ENCODE measurements at regions not wholly inside any gene's neighbourhood (a gene's known extent, or its start where the extent isn't known, plus 50 kb on each side); places are given as distances from the start of the nearest gene placed in this dataset.

GRCh38 chrX:7709845-7710244, 133.1 kb upstream of the VCX start:
- H3K9me3 Mint-ChIP-seq = 0 out of 5 replicates have a peak, but pooled peaks cover 0 to 2% of the 10 kb centered on the region in 2 experiments
- peaks cover 6% of the 10 kb centered on the region; the same call in 1 of the 2 replicates for H3K4me1 ChIP-seq (ENCODE audit: insufficient read depth, low read length)
- H3K36me3 Mint-ChIP-seq (ENCODE audit: insufficient read depth in 1 of 3, low read depth in 3 of 3) = no peaks in the 10 kb centered on the region
- H3K9ac ChIP-seq (ENCODE audit: extremely low read depth, insufficient read length, low read length) = no peak overlapping the region
- H3K23me2 ChIP-seq (ENCODE audit: insufficient read length, low read depth, low read length, poor library complexity, severe bottlenecking) = no peaks in the 10 kb centered on the region
- no peak overlapping the region for H3K56ac ChIP-seq (ENCODE audit: insufficient read length, low read depth, low read length)
- no peak overlapping the region for H2BK5ac ChIP-seq (ENCODE audit: insufficient read length, low read length)
- WGBS (ENCODE audit: extremely low coverage, insufficient read length, low lambda C conversion rate) = no CpG with 5 or more reads among the region's 4 CpGs
- H4K20me1 ChIP-seq (ENCODE audit: control insufficient read depth, insufficient read depth, insufficient read length) = no peaks in the 10 kb centered on the region
- no peak overlapping the region for H4K8ac ChIP-seq (replicated peaks; ENCODE audit: insufficient read length, low read depth, low read length)
- no peak overlapping the region for H4K91ac ChIP-seq (ENCODE audit: insufficient read length, low read depth, low read length)
- DNase-seq = no peak
- no peak overlapping the region for H2BK20ac ChIP-seq (ENCODE audit: low read depth, low read length, poor library complexity, severe bottlenecking)
- no peak overlapping the region for H2AFZ ChIP-seq (ENCODE audit: low read length)
- H3K27ac Mint-ChIP-seq = no peak overlapping the region
- H2BK15ac ChIP-seq (ENCODE audit: low read depth, low read length) = no peak overlapping the region
- H3K79me1 ChIP-seq (ENCODE audit: insufficient read depth, low read depth, low read length, poor library complexity, severe bottlenecking) = no peaks in the 10 kb centered on the region
- H3K4me2 ChIP-seq (ENCODE audit: insufficient read depth, insufficient read length, low read length) = no peak overlapping the region
- H3K79me2 ChIP-seq (ENCODE audit: insufficient read depth, low read length) = no peaks in the 10 kb centered on the region
- no peak overlapping the region for H2BK12ac ChIP-seq (ENCODE audit: insufficient read length, low read depth, low read length)
- H3K27me3 Mint-ChIP-seq (ENCODE audit: low read depth) = no peaks in the 10 kb centered on the region
- H3K18ac ChIP-seq (ENCODE audit: insufficient read length, low read depth, low read length) = no peak overlapping the region
- H3T11ph ChIP-seq (ENCODE audit: low read length) = no peak overlapping the region
- no peak overlapping the region for H2AK5ac ChIP-seq (ENCODE audit: insufficient read length, low read length)
- peaks cover 8 to 18% of the 10 kb centered on the region in 2 experiments for H3K4me1 Mint-ChIP-seq
- no peak overlapping the region for H3K4ac ChIP-seq (ENCODE audit: low read depth, low read length)
- no peaks in the 10 kb centered on the region for H3K27me3 ChIP-seq (ENCODE audit: insufficient read depth, low read length)
- no peak for TF ChIP-seq CTCF (conservative IDR thresholded peaks at IDR 0.05)
- H3K4me3 Mint-ChIP-seq = no peak overlapping the region
- H4K5ac ChIP-seq (ENCODE audit: insufficient read length, low read depth, low read length) = no peak overlapping the region
- H3K23ac ChIP-seq (ENCODE audit: insufficient read length, low read depth, low read length) = no peak overlapping the region
- no peaks in the 10 kb centered on the region for H3K9me3 ChIP-seq (ENCODE audit: control insufficient read depth, low read depth, low read length)
- H3K14ac ChIP-seq (ENCODE audit: insufficient read depth, low read length) = no peak overlapping the region
- H2BK120ac ChIP-seq (ENCODE audit: low read depth, low read length, poor library complexity, severe bottlenecking) = no peak overlapping the region
- H3K27ac ChIP-seq (ENCODE audit: insufficient read length, low read depth, low read length) = no peak overlapping the region

Data from H9 (cell line).